ENCODE measurements at regions not wholly inside any gene's neighbourhood (a gene's known extent, or its start where the extent isn't known, plus 50 kb on each side); places are given as distances from the start of the nearest gene placed in this dataset.

- Histone ChIP-seq H3K4me1 (ENCODE audit: insufficient read depth) (no peaks in the 10 kb centered on the region), H3K79me2 (ENCODE audit: insufficient read depth) (no peaks in the 10 kb centered on the region), H3K4me2 (ENCODE audit: unreplicated experiment) (no peak overlapping the region), H2AFZ (no peak overlapping the region), H3K27me3 (replicated peaks; ENCODE audit: insufficient read depth) (no peaks in the 10 kb centered on the region), H4K20me1 (ENCODE audit: insufficient read depth) (no peaks in the 10 kb centered on the region), H3K4me3 (no peak overlapping the region), H3K9me2 (ENCODE audit: insufficient read depth) (no peaks in the 10 kb centered on the region), H3K27ac (no peak overlapping the region), H3K9me3 (ENCODE audit: low read depth) (no peaks in the 10 kb centered on the region), H3K9ac (no peak overlapping the region), H3K36me3 (ENCODE audit: low read depth) (no peaks in the 10 kb centered on the region), H3F3A (ENCODE audit: insufficient read depth) (no peaks in the 10 kb centered on the region)
- no peak for TF ChIP-seq EZH2phosphoT487 (IDR thresholded peaks at IDR 0.05; ENCODE audit: insufficient read depth, low read depth)
- no peak for DNase-seq
- WGBS, 2 experiments (ENCODE audit: low coverage in 1 of 2, low lambda C conversion rate in 2 of 2, missing lambda C conversion rate in 2 of 2) = 31 to 32% methylated on average over 9 of the region's 9 CpGs
- in situ Hi-C loops (cut with MboI) = no loop called here
Observed at GRCh38 chr3:77931255-77932009, 891.5 kb downstream of the ROBO2 start.

GRCh38 chr3:77932926-77933325 is 893.0 kb downstream of the ROBO2 start:
- H3K9me2 ChIP-seq (ENCODE audit: insufficient read depth) = no peaks in the 10 kb centered on the region
- TF ChIP-seq EZH2phosphoT487 (IDR thresholded peaks at IDR 0.05; ENCODE audit: insufficient read depth, low read depth) = no peak
- no peak for DNase-seq
- H2AFZ ChIP-seq = no peak overlapping the region
- no peaks in the 10 kb centered on the region for H3K9me3 ChIP-seq (ENCODE audit: low read depth)
- no peak overlapping the region for H3K4me2 ChIP-seq (ENCODE audit: unreplicated experiment)
- H3K27ac ChIP-seq = no peak overlapping the region
- no peaks in the 10 kb centered on the region for H3K27me3 ChIP-seq (replicated peaks; ENCODE audit: insufficient read depth)
- no peaks in the 10 kb centered on the region for H3K4me1 ChIP-seq (ENCODE audit: insufficient read depth)
- WGBS, 2 experiments (ENCODE audit: low coverage in 1 of 2, low lambda C conversion rate in 2 of 2, missing lambda C conversion rate in 2 of 2) = 37 to 38% methylated on average over 1 of the region's 1 CpG
- H3K36me3 ChIP-seq (ENCODE audit: low read depth) = no peaks in the 10 kb centered on the region
- no peak overlapping the region for H3K9ac ChIP-seq
- no peaks in the 10 kb centered on the region for H3K79me2 ChIP-seq (ENCODE audit: insufficient read depth)
- no peaks in the 10 kb centered on the region for H4K20me1 ChIP-seq (ENCODE audit: insufficient read depth)
- in situ Hi-C loops (cut with MboI) = no loop called here
- H3F3A ChIP-seq (ENCODE audit: insufficient read depth) = no peaks in the 10 kb centered on the region
- no peak overlapping the region for H3K4me3 ChIP-seq

- H3K79me2 ChIP-seq (ENCODE audit: insufficient read depth) = no peaks in the 10 kb centered on the region
- H3K9me3 ChIP-seq (ENCODE audit: low read depth) = no peaks in the 10 kb centered on the region
- no peaks in the 10 kb centered on the region for H3F3A ChIP-seq (ENCODE audit: insufficient read depth)
- no peaks in the 10 kb centered on the region for H3K4me1 ChIP-seq (ENCODE audit: insufficient read depth)
- no peak overlapping the region for H2AFZ ChIP-seq
- H3K27ac ChIP-seq = no peak overlapping the region
- TF ChIP-seq EZH2phosphoT487 (IDR thresholded peaks at IDR 0.05; ENCODE audit: insufficient read depth, low read depth) = no peak
- no peak for TF ChIP-seq EZH2 (IDR thresholded peaks at IDR 0.05; ENCODE audit: insufficient read depth, poor library complexity, severe bottlenecking)
- H3K4me2 ChIP-seq (ENCODE audit: unreplicated experiment) = no peak overlapping the region
- H3K4me3 ChIP-seq = no peak overlapping the region
- no peaks in the 10 kb centered on the region for H3K27me3 ChIP-seq (replicated peaks; ENCODE audit: insufficient read depth)
- WGBS, 2 experiments (ENCODE audit: low coverage in 1 of 2, low lambda C conversion rate in 2 of 2, missing lambda C conversion rate in 2 of 2) = 29 to 34% methylated on average over 2 of the region's 2 CpGs
- no peaks in the 10 kb centered on the region for H3K36me3 ChIP-seq (ENCODE audit: low read depth)
- H3K9ac ChIP-seq = no peak overlapping the region
- no peak for DNase-seq
- no peaks in the 10 kb centered on the region for H3K9me2 ChIP-seq (ENCODE audit: insufficient read depth)
- H4K20me1 ChIP-seq (ENCODE audit: insufficient read depth) = no peaks in the 10 kb centered on the region
- in situ Hi-C loops (cut with MboI) = no loop called here
Observed at GRCh38 chr3:77933926-77934325, 894.0 kb downstream of the ROBO2 start.

GRCh38 chr3:77935418-77935817 is 895.5 kb downstream of the ROBO2 start:
- H3K4me2 ChIP-seq (ENCODE audit: unreplicated experiment) = no peak overlapping the region
- H3K27me3 ChIP-seq (replicated peaks; ENCODE audit: insufficient read depth) = no peaks in the 10 kb centered on the region
- no peaks in the 10 kb centered on the region for H3F3A ChIP-seq (ENCODE audit: insufficient read depth)
- H3K9me2 ChIP-seq (ENCODE audit: insufficient read depth) = no peaks in the 10 kb centered on the region
- TF ChIP-seq EZH2phosphoT487 (IDR thresholded peaks at IDR 0.05; ENCODE audit: insufficient read depth, low read depth) (no peak), EZH2 (IDR thresholded peaks at IDR 0.05; ENCODE audit: insufficient read depth, poor library complexity, severe bottlenecking) (no peak)
- no peaks in the 10 kb centered on the region for H3K36me3 ChIP-seq (ENCODE audit: low read depth)
- H3K4me3 ChIP-seq = no peak overlapping the region
- no peaks in the 10 kb centered on the region for H4K20me1 ChIP-seq (ENCODE audit: insufficient read depth)
- H3K27ac ChIP-seq = no peak overlapping the region
- in situ Hi-C loops (cut with MboI) = no loop called here
- no peak for DNase-seq
- no peaks in the 10 kb centered on the region for H3K79me2 ChIP-seq (ENCODE audit: insufficient read depth)
- H3K4me1 ChIP-seq (ENCODE audit: insufficient read depth) = no peaks in the 10 kb centered on the region
- 23 to 35% methylated on average over 1 of the region's 1 CpG for WGBS, 2 experiments (ENCODE audit: low coverage in 1 of 2, low lambda C conversion rate in 2 of 2, missing lambda C conversion rate in 2 of 2)
- H2AFZ ChIP-seq = no peak overlapping the region
- H3K9me3 ChIP-seq (ENCODE audit: low read depth) = no peaks in the 10 kb centered on the region
- H3K9ac ChIP-seq = no peak overlapping the region

- no peak overlapping the region for H3K9ac ChIP-seq
- 16 to 25% methylated on average over 1 of the region's 1 CpG for WGBS, 2 experiments (ENCODE audit: low coverage in 1 of 2, low lambda C conversion rate in 2 of 2, missing lambda C conversion rate in 2 of 2)
Observed at GRCh38 chr3:77939726-77940125, 899.8 kb downstream of the ROBO2 start.

More at GRCh38 chr3:77939726-77940125, 899.8 kb downstream of the ROBO2 start:
- no peaks in the 10 kb centered on the region for H3K27me3 ChIP-seq (replicated peaks; ENCODE audit: insufficient read depth)
- no peak for TF ChIP-seq EZH2 (IDR thresholded peaks at IDR 0.05; ENCODE audit: insufficient read depth, poor library complexity, severe bottlenecking)
- TF ChIP-seq EZH2phosphoT487 (IDR thresholded peaks at IDR 0.05; ENCODE audit: insufficient read depth, low read depth) = no peak
- no peaks in the 10 kb centered on the region for H3K36me3 ChIP-seq (ENCODE audit: low read depth)
- H2AFZ ChIP-seq = no peak overlapping the region
- H3K9me3 ChIP-seq (ENCODE audit: low read depth) = no peaks in the 10 kb centered on the region
- H4K20me1 ChIP-seq (ENCODE audit: insufficient read depth) = no peaks in the 10 kb centered on the region
- H3K4me1 ChIP-seq (ENCODE audit: insufficient read depth) = no peaks in the 10 kb centered on the region
- no peak overlapping the region for H3K27ac ChIP-seq
- in situ Hi-C loops (cut with MboI) = no loop called here
- no peak overlapping the region for H3K4me3 ChIP-seq
- H3K79me2 ChIP-seq (ENCODE audit: insufficient read depth) = no peaks in the 10 kb centered on the region
- H3K4me2 ChIP-seq (ENCODE audit: unreplicated experiment) = no peak overlapping the region
- H3K9me2 ChIP-seq (ENCODE audit: insufficient read depth) = no peaks in the 10 kb centered on the region
- no peak for DNase-seq
- H3F3A ChIP-seq (ENCODE audit: insufficient read depth) = no peaks in the 10 kb centered on the region

Measured in GM23248 (cell line).